GM12873 (cell line): ENCODE measurements at regions not wholly inside any gene's neighbourhood (a gene's known extent, or its start where the extent isn't known, plus 50 kb on each side); places are given as distances from the start of the nearest gene placed in this dataset.

ENCODE experiments used
- TF ChIP-seq, protein P1 (sequence below): IDR thresholded peaks from 2 replicates; pipeline ENCODE4 v1.5.1; 2012; ENCODE audit warnings: low read depth, mild to moderate bottlenecking, moderate library complexity, low read length, control low read depth; ENCODE audit not compliant: insufficient read depth; ENCODE audit errors: missing control alignments

DNA sequence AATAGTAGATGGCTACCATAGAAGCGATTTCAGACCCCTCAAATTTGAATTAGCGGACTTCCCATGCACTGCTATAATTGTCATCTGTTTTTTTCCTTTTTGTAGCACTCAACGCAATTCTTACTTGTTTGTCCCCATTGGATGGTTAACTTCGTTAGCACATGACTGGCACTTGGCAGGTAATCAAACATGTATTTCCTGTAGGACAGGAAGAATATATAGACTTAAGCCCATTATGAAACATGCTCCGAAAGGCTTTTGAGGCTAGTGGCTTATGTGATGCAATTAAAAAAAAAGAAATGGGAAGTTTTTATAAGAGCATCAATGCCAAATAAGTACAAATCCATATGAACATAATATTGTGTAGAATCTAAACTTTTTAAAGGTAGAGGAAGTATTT is 301.2 kb downstream of the PSAT1 start:
- TF ChIP-seq, protein P1, sequence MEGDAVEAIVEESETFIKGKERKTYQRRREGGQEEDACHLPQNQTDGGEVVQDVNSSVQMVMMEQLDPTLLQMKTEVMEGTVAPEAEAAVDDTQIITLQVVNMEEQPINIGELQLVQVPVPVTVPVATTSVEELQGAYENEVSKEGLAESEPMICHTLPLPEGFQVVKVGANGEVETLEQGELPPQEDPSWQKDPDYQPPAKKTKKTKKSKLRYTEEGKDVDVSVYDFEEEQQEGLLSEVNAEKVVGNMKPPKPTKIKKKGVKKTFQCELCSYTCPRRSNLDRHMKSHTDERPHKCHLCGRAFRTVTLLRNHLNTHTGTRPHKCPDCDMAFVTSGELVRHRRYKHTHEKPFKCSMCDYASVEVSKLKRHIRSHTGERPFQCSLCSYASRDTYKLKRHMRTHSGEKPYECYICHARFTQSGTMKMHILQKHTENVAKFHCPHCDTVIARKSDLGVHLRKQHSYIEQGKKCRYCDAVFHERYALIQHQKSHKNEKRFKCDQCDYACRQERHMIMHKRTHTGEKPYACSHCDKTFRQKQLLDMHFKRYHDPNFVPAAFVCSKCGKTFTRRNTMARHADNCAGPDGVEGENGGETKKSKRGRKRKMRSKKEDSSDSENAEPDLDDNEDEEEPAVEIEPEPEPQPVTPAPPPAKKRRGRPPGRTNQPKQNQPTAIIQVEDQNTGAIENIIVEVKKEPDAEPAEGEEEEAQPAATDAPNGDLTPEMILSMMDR = no peak

DNA sequence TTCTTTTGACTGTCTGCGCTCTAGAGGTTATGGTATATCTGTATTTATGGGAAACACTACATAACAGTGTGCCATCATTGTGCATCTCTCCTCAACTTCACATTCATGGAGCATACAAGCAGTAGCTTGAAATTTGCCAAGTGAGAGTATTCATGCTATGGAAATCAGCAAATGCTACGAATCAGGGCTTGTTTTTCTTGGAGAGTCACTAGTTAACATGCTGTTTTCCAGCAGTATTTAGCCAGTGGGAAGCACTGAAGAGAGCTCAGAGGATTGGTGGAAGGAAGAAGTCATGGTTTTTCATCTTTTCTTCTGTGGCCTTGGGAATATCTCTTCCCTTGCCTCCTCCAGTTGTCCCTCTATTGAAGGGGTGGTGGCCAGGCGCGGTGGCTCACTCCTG is 303.0 kb downstream of the PSAT1 start:
- TF ChIP-seq, protein P1 = no peak

DNA sequence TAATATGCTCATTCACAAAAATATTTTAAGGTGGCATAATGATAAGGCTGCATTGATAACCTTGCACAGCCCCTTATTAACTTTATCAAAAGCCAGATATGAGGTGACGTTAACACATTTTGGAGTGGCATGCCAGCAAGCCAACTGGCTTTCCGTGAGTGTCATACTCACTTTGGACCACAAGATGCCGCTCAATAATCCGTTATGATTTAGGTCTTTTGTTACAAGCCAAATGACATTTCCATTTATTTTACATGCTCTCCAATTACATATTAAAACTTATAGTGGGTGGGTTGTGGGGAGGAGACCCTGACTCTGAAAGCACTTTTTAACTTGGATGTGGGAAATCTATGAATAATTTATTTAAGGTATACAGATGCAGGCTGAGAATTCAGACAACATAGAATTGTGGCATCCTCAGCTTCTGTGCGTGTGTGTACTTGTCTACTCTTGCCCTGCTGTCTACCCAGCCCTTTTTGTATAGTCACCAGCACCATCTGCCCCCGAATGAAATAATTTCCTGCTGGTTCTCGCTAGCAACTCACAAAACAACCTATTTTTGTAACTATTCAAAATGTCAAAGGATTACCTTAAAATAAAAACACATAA is 305.1 kb downstream of the PSAT1 start:
- TF ChIP-seq, protein P1 = peak; percentile 81

DNA sequence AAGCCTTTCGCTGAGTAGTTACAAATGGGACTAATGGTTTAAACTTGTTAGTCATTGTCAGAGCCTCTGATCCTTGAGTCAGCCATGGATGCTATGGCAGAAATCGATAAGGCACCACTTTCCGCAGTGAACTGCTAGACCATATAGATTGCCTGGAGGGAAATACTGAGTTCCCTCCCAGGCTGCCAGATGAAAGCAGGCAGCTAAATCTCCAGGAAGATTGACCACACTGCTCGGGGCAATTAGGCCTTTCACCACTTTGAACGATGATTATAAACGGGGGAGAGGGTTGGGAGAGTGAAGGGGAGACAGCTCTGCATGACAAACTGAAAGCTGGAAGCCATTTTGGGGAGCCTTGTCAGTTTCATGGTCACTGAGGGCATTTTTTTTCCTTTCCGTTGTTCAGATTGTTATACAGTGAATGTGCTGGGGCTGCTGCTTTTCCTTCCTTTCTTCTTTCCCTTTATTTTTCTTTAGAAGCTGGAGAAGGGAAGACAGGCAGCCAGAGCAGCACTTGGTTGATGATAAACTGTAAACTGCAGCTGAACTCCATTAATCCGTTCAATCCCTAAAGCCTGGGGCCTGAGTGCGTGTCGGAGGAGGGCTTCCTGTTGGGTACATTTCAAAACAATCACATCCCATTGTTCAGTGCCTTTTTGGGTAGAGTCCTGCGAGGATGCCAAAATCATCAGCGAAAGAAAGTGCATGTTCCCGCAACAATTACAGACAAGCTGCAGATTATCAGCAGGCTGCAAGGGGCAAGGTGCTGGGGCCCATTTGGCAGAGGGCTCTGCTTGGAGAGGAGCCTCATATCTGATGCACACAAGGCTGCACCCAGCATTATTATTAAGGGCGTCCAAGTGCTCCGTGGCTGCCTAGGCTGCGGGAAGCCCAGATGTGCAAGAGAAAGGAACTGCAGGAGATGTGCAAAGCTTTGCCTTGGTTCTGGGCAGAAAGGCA is 308.4 kb downstream of the PSAT1 start:
- TF ChIP-seq, protein P1 = no peak

DNA sequence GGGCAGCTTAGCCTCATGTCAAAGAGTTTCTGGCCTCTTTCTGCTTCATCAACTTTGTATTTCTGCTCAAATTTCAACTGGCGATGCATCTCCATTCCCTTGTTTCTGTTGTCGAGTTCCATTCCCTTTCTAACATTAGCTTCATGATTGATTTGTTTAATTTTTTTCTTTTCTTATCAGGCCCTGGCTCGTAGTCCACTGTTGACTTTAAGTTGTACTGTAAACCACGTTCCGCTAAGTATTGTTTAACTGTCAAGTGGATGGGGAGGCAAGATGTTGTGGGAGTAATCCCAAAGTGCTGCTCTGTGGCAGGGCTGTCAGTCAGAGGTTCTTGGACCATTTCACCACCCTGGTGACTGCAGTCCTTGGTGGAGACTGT is 309.1 kb downstream of the PSAT1 start:
- TF ChIP-seq, protein P1 = no peak

DNA sequence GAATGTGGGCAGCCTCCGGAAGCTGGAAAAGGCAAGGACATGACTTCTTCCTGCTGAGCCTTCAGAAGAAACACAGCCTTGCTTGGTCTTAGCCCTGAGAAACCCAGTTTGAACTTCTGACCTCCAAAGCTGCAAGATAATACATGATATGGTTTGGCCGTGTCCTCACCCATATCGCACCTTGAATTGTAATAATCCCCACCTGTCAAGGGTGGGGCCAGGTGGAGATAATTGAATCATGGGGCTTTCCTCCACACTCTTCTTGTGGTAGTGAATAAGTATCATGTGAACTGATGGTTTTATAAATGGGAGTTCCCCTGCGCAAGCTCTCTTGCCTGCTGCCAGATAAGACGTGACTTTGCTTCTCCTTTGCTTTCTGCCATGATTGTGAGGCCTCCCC is 310.9 kb downstream of the PSAT1 start:
- TF ChIP-seq, protein P1 = no peak

DNA sequence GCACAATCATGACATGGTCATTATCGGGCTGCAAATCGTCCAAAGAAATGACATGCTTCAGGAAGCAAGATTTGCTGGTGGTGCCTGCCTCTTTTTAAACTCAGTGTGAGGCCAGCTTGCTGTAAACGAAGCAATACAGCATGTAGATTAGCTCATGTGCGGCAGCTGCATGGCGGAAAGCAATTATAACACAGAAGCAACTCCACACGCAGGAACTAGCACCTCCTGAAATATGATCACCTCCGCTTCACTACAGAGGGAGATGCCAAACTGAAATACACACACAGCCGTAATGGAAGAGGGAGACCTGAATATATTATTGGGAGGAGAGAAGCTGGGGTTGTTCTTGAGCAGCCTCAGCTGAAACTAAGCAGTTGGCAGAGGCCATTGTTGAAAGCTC is 312.5 kb downstream of the PSAT1 start:
- TF ChIP-seq, protein P1 = no peak
